WI38 (cell line): ENCODE measurements at regions not wholly inside any gene's neighbourhood (a gene's known extent, or its start where the extent isn't known, plus 50 kb on each side); places are given as distances from the start of the nearest gene placed in this dataset.
"Not testable (repeated sequence)": the region's sequence is repeated elsewhere in the genome, so short reads cannot be mapped to it uniquely, and the experiment has no call there.

Source experiments
- H3K4me3 ChIP-seq: 2 replicates; pipeline ENCODE4 v1.5.1; 2011; ENCODE audit warnings: low read depth, mild to moderate bottlenecking, control low read depth, low read length
- CTCF ChIP-seq: IDR thresholded peaks from 2 replicates; pipeline ENCODE4 v1.5.1; 2012; ENCODE audit warnings: low read depth, mild to moderate bottlenecking, control low read depth, low read length

DNA sequence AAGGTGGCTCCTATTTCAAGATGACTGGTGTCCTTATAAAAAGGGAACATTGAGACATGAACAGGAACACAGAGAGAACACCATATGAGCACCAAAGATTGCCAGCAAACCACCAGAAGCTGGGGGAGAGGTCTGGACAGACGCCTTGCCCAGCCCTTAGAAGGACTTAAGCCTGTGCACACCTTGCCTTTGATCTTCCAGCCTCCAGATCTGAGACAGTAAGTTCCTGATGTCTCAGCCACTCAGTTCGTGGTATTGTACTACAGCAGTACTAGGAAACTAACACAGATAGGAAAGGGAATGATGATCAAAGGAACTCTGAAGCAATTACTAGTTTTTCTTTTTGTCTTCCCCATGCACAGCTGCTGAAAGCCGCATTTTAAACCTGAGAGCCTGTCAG is 137.3 kb upstream of the FHL2 start:
- TF ChIP-seq CTCF, result no peak
- no peak overlapping the region for H3K4me3 ChIP-seq

- H3K4me3 ChIP-seq, result not testable (repeated sequence)
Observed at GRCh38 chr2:105529258-105529657, 130.4 kb upstream of the FHL2 start.

DNA sequence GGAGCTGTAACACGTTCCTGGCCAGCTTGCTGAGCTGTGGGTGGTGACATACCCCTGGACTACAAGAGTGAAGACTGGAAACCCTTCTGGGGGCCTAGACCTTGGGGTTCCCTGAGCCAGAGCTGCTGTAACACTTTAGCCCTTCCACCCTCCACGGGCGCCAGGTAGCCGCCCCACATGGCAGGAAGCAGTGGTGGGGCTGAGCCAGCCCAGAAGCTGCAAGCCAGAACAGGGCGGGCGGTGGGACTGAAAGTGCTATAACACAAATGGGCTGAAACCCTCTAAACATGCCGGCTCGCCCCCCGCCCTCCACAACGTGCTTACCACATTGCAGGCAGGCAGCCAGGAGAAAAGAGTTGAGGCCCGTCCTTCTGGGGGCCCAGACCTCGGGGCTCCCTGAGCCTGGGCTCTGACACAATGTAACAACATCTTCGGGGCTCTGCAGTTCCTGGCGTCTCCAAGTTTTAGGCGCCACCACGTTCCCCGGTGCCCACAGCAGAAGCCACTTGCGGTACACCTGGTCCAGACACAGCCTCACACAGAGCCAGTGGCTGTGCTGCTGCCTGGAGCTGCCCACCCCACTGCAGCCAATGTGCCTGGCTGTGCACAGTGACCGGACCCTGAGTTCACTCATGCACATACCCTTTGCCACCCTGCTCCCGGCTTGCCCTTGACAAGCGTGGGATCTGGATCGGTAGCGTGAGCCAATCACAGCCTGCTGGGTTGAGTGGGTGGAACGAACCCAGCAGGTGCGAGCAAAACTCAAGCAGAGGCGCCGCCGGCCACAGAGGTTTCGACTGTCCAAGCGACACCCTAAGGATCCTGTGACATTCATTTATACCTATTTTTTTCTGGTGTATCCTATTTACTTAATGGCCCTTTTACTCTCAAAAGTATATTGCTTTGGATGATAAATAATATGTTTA is 127.4 kb upstream of the FHL2 start:
- no peak overlapping the region for H3K4me3 ChIP-seq
- TF ChIP-seq CTCF, result no peak

GRCh38 chr2:105525201-105525600 is 126.3 kb upstream of the FHL2 start:
- no peak for TF ChIP-seq CTCF
- H3K4me3 ChIP-seq, result no peak overlapping the region

DNA sequence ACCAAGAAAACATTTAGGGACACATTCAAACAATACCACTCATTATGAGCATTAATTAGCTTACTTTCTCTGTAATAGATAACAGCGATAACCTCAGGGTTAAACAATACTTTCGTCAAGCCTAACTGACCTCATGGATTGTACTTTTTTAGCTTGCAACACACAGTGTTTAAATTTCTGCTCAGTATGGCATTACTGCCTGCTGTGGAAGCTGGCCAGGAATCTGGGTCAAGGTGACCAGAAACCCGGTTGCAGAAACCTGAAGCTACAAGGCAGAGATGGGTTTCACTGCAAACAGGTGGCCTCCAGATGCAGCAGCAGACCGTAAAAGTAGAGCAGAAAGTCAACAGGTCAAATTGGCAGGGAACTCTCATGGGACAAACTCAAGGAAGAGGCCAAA is 123.8 kb upstream of the FHL2 start:
- no peak for TF ChIP-seq CTCF

GRCh38 chr2:105521616-105522015 is 122.8 kb upstream of the FHL2 start:
- no peak for TF ChIP-seq CTCF

More for the DNA sequence above, 123.8 kb upstream of the FHL2 start:
- no peak overlapping the region for H3K4me3 ChIP-seq

GRCh38 chr2:105521176-105521575 is 122.3 kb upstream of the FHL2 start:
- TF ChIP-seq CTCF, result no peak
- no peak overlapping the region for H3K4me3 ChIP-seq

More at GRCh38 chr2:105521616-105522015, 122.8 kb upstream of the FHL2 start:
- no peak overlapping the region for H3K4me3 ChIP-seq
